Keratinocyte (primary cell): ENCODE measurements at regions not wholly inside any gene's neighbourhood (a gene's known extent, or its start where the extent isn't known, plus 50 kb on each side); places are given as distances from the start of the nearest gene placed in this dataset.

Experiments
- EZH2 ChIP-seq: IDR thresholded peaks from one replicate; pipeline ENCODE4 v1.6.1; 2012; ENCODE audit warnings: inconsistent platforms, mild to moderate bottlenecking, low read length, moderate library complexity
- TF ChIP-seq, protein P1 (sequence below), 3 experiments: IDR thresholded peaks in 1 of 3; conservative IDR thresholded peaks in 1 of 3; optimal IDR thresholded peaks in 1 of 3; 2 replicates in 2 of 3; 3 replicates in 1 of 3; pipeline versions ENCODE3 to v1.5.1; 2011; ENCODE audit warnings: low read length in 3 of 3, mild to moderate bottlenecking in 3 of 3, moderate library complexity in 2 of 3, control low read depth in 1 of 3, inconsistent platforms in 1 of 3; ENCODE audit not compliant: insufficient read depth in 2 of 3; ENCODE audit errors: extremely low read depth in 1 of 3

DNA sequence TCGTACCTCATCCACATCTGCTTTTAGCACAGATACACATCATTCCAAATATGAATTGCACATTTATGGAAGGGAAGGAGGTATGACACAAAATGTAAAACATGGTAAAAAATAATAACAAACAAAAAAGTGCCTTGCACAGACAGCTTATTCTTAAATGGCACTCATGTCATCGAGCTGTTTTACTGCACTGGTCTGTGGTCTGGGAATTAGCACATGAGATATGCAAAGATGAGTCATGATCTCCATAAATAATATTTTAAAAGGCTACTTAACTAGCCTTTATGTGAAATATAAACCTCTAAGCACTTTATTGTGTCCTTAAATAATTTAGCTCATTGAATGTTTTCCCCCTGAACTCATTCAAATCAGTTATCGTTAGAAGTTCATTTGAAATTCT, 142.2 kb upstream of the ZNF385D start:
- TF ChIP-seq, protein P1, sequence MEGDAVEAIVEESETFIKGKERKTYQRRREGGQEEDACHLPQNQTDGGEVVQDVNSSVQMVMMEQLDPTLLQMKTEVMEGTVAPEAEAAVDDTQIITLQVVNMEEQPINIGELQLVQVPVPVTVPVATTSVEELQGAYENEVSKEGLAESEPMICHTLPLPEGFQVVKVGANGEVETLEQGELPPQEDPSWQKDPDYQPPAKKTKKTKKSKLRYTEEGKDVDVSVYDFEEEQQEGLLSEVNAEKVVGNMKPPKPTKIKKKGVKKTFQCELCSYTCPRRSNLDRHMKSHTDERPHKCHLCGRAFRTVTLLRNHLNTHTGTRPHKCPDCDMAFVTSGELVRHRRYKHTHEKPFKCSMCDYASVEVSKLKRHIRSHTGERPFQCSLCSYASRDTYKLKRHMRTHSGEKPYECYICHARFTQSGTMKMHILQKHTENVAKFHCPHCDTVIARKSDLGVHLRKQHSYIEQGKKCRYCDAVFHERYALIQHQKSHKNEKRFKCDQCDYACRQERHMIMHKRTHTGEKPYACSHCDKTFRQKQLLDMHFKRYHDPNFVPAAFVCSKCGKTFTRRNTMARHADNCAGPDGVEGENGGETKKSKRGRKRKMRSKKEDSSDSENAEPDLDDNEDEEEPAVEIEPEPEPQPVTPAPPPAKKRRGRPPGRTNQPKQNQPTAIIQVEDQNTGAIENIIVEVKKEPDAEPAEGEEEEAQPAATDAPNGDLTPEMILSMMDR (optimal IDR thresholded peaks at IDR 0.05 in 1 of 3, IDR thresholded peaks at IDR 0.05 in 1 of 3, conservative IDR thresholded peaks at IDR 0.05 in 1 of 3; ENCODE audit: extremely low read depth in 1 of 3, insufficient read depth in 2 of 3, low read length in 3 of 3) = no peak
- TF ChIP-seq EZH2 = no peak
